ENCODE measurements at regions not wholly inside any gene's neighbourhood (a gene's known extent, or its start where the extent isn't known, plus 50 kb on each side); places are given as distances from the start of the nearest gene placed in this dataset.

- H3K4me3 ChIP-seq (ENCODE audit: low read length) = no peak overlapping the region
- no peak for DNase-seq (ENCODE audit: low read depth)
- TF ChIP-seq CTCF (conservative IDR thresholded peaks at IDR 0.05; ENCODE audit: low read length) = no peak
Observed at GRCh38 chr3:153337369-153337768, 175.3 kb downstream of the RAP2B start.

- no peak for TF ChIP-seq CTCF (conservative IDR thresholded peaks at IDR 0.05; ENCODE audit: low read length)
- no peak overlapping the region for H3K4me3 ChIP-seq (ENCODE audit: low read length)
- DNase-seq (ENCODE audit: low read depth) = peak; percentile 35
Observed at GRCh38 chr3:153338487-153338886, 176.5 kb downstream of the RAP2B start.

GRCh38 chr3:153339065-153339464, 177.0 kb downstream of the RAP2B start:
- no peak overlapping the region for H3K4me3 ChIP-seq (ENCODE audit: low read length)
- DNase-seq (ENCODE audit: low read depth) = no peak
- no peak for TF ChIP-seq CTCF (conservative IDR thresholded peaks at IDR 0.05; ENCODE audit: low read length)

- no peak overlapping the region for H3K4me3 ChIP-seq (ENCODE audit: low read length)
- no peak for TF ChIP-seq CTCF (conservative IDR thresholded peaks at IDR 0.05; ENCODE audit: low read length)
- DNase-seq (ENCODE audit: low read depth) = no peak
Observed at GRCh38 chr3:153343988-153344782, 182.2 kb downstream of the RAP2B start.

DNA sequence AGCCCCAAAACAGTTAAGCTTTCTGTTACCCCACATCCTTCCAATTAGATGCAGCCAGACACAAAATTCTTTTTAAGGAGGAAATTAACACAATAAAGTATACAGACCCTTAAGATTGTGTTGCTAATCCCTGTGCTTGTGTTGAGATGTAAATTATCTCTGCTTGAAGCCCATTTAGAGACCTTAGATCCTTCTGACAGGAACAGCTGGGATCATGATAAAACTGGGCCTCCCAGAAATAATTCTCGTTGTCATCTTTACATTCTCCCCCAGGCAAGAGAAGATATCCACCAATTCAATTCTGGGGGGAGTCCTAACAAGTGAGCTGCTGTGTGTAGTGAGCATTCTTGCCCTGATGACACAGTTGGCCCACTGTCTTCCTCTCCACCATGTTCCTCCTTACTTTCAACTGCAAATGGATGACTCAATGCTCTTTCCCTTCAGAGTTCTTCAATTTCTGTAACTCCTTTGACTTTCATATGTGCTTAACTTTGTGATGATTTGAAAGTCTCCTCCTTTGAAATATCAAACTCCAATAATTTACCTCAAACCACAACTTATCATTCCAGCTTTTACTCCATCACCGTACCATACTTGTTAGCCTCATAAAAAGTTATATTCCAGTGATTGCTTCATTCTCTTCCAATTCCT, 186.6 kb downstream of the RAP2B start:
- no peak for TF ChIP-seq CTCF (conservative IDR thresholded peaks at IDR 0.05; ENCODE audit: low read length)
- peak; percentile 18 for DNase-seq (ENCODE audit: low read depth)
- H3K4me3 ChIP-seq (ENCODE audit: low read length) = no peak overlapping the region

GRCh38 chr3:153349108-153349499, 187.1 kb downstream of the RAP2B start:
- no peak for TF ChIP-seq CTCF (conservative IDR thresholded peaks at IDR 0.05; ENCODE audit: low read length)
- DNase-seq (ENCODE audit: low read depth) = no peak
- H3K4me3 ChIP-seq (ENCODE audit: low read length) = no peak overlapping the region

DNA sequence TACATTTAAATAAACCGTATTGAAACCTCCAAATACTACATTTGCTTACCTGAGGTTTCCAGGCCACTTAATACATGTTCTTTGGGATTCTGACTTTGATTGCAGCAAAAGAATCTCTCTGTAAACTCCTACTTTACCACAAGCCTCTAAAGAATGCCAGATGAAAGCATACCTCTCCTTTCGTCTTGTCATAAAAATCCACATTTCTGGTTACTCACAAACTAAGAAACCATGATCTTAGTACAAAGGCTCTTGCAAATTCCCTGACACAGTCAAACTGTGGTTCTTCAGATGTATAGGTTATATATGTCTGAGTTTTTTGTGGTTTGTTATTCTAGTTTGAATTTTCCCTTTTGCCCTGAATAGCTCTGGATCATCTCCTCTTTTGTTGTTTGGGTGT, 188.4 kb downstream of the RAP2B start:
- TF ChIP-seq CTCF (conservative IDR thresholded peaks at IDR 0.05; ENCODE audit: low read length) = no peak
- no peak overlapping the region for H3K4me3 ChIP-seq (ENCODE audit: low read length)
- peak; percentile 85 for DNase-seq (ENCODE audit: low read depth)

Data from AG10803 (cell line).